ENCODE measurements at regions not wholly inside any gene's neighbourhood (a gene's known extent, or its start where the extent isn't known, plus 50 kb on each side); places are given as distances from the start of the nearest gene placed in this dataset.

- no peak for TF ChIP-seq CTCF (IDR thresholded peaks at IDR 0.05)
- 66 to 70% (median 67%) methylated on average over 4 of the region's 4 CpGs for WGBS, 3 donors
- no peaks in the 10 kb centered on the region for H3K36me3 ChIP-seq (ENCODE audit: insufficient read depth in 1 of 2, low read depth in 1 of 2)
- H3K9me3 ChIP-seq = no peaks in the 10 kb centered on the region
- no peak for DNase-seq
- intact Hi-C loops (cut with DNase I) = no loop called here
- no peaks in the 10 kb centered on the region for H3K4me1 ChIP-seq
- no peaks in the 10 kb centered on the region for H3K27me3 ChIP-seq (ENCODE audit: insufficient read depth in 3 of 3, low read length in 2 of 3)
- no peak overlapping the region for H3K4me3 ChIP-seq
- no peak overlapping the region for H3K27ac ChIP-seq
- ATAC-seq = no peak
These were observed 183.2 kb downstream of the MRPL39 start for GRCh38 chr21:25424048-25424447.

GRCh38 chr21:25422610-25423608 lies 184.4 kb downstream of the MRPL39 start:
- no peaks in the 10 kb centered on the region for H3K9me3 ChIP-seq
- H3K27ac ChIP-seq = no peak overlapping the region
- DNase-seq (no peak), ATAC-seq (no peak)
- no peaks in the 10 kb centered on the region for H3K36me3 ChIP-seq (ENCODE audit: insufficient read depth in 1 of 2, low read depth in 1 of 2)
- H3K27me3 ChIP-seq (ENCODE audit: insufficient read depth in 3 of 3, low read length in 2 of 3) = no peaks in the 10 kb centered on the region
- 74 to 83% (median 77%) methylated on average over 4 of the region's 4 CpGs for WGBS, 3 donors
- intact Hi-C loops (cut with DNase I) = no loop called here
- no peak for TF ChIP-seq CTCF (IDR thresholded peaks at IDR 0.05)
- no peak overlapping the region for H3K4me3 ChIP-seq
- no peaks in the 10 kb centered on the region for H3K4me1 ChIP-seq

- ATAC-seq (no peak), DNase-seq (no peak)
- Histone ChIP-seq H3K4me3 (no peak overlapping the region), H3K4me1 (no peaks in the 10 kb centered on the region), H3K27me3 (ENCODE audit: insufficient read depth in 3 of 3, low read length in 2 of 3) (no peaks in the 10 kb centered on the region), H3K36me3 (ENCODE audit: insufficient read depth in 1 of 2, low read depth in 1 of 2) (no peaks in the 10 kb centered on the region), H3K9me3 (no peaks in the 10 kb centered on the region), H3K27ac (no peak overlapping the region)
- intact Hi-C loops (cut with DNase I) = no loop called here
- 28 to 38% (median 33%) methylated on average over 6 of the region's 6 CpGs for WGBS, 3 donors
- TF ChIP-seq CTCF (IDR thresholded peaks at IDR 0.05) = peak; percentile 19
These were observed 185.8 kb downstream of the MRPL39 start for GRCh38 chr21:25421321-25422028.

GRCh38 chr21:25420831-25421230 lies 186.4 kb downstream of the MRPL39 start:
- Histone ChIP-seq H3K9me3 (no peaks in the 10 kb centered on the region), H3K27ac (no peak overlapping the region), H3K27me3 (ENCODE audit: insufficient read depth in 3 of 3, low read length in 2 of 3) (no peaks in the 10 kb centered on the region), H3K4me1 (no peaks in the 10 kb centered on the region), H3K36me3 (ENCODE audit: insufficient read depth in 1 of 2, low read depth in 1 of 2) (no peaks in the 10 kb centered on the region), H3K4me3 (no peak overlapping the region)
- no peak for DNase-seq
- intact Hi-C loops (cut with DNase I) = no loop called here
- no peak for ATAC-seq
- 89 to 92% (median 89%) methylated on average over 4 of the region's 4 CpGs for WGBS, 3 donors
- TF ChIP-seq CTCF (IDR thresholded peaks at IDR 0.05) = no peak

Measured in psoas muscle (tissue), 7 donors.